ENCODE measurements at regions not wholly inside any gene's neighbourhood (a gene's known extent, or its start where the extent isn't known, plus 50 kb on each side); places are given as distances from the start of the nearest gene placed in this dataset.

DNA sequence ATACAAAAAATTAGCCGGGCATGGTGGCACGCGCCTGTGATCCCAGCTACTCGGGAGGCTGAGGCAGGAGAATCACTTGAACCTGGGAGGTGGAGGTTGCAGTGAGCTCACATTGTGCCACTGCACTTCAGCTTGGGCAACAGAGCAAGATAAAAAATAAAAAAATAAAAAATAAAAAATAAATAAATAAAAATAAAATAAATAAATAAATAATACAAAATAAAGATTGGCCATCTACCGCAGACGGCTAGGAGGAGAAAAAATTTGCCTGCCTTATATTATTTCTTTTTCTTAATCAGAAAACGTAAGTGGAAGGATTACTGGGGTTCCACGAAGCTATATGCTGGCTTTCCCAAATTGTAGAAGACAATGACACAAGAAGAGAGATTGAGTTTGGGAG is 229.7 kb downstream of the EPHA4 start:
- ChIA-PET CTCF (no interaction called here), POLR2A (no interaction called here)
- no peak overlapping the region for H3K4me3 Mint-ChIP-seq (ENCODE audit: unreplicated experiment)
- intact Hi-C loops (cut with micrococcal nuclease), result no loop called here
- TF ChIP-seq, protein P1, sequence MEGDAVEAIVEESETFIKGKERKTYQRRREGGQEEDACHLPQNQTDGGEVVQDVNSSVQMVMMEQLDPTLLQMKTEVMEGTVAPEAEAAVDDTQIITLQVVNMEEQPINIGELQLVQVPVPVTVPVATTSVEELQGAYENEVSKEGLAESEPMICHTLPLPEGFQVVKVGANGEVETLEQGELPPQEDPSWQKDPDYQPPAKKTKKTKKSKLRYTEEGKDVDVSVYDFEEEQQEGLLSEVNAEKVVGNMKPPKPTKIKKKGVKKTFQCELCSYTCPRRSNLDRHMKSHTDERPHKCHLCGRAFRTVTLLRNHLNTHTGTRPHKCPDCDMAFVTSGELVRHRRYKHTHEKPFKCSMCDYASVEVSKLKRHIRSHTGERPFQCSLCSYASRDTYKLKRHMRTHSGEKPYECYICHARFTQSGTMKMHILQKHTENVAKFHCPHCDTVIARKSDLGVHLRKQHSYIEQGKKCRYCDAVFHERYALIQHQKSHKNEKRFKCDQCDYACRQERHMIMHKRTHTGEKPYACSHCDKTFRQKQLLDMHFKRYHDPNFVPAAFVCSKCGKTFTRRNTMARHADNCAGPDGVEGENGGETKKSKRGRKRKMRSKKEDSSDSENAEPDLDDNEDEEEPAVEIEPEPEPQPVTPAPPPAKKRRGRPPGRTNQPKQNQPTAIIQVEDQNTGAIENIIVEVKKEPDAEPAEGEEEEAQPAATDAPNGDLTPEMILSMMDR (IDR thresholded peaks at IDR 0.05; ENCODE audit: unreplicated experiment), result no peak
- DNase-seq (ENCODE audit: unreplicated experiment), result no peak
- no TSS peak for BruUV-seq (replicated peaks)
- no peak overlapping the region for H3K27ac Mint-ChIP-seq (ENCODE audit: low read depth, unreplicated experiment)
- H3K4me1 Mint-ChIP-seq (ENCODE audit: insufficient read depth, unreplicated experiment), result no peaks in the 10 kb centered on the region
- no peaks in the 10 kb centered on the region for H3K9me3 Mint-ChIP-seq (ENCODE audit: unreplicated experiment)
- H3K27me3 Mint-ChIP-seq (ENCODE audit: insufficient read depth, unreplicated experiment), result peaks cover 1% of the 10 kb centered on the region
- H3K36me3 Mint-ChIP-seq (ENCODE audit: insufficient read depth, unreplicated experiment), result no peaks in the 10 kb centered on the region

DNA sequence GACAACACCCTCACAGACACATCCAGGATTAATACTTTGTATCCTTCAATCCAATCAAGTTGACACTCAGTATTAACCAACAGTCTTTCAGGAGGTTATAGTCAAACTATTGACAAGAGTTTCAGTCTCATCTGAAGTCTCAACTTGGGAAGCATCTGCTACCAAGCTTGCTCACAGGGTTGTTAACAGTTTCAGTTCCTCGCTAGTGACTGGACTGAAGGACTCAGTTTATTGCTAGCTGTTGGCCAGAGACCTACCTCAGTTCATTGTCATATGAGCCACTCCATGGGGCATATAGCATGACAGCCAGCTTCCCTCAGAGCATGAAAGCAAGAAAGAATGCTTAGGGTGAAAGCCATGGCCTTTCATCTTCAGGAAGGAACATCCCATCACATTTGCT is 228.6 kb downstream of the EPHA4 start:
- no peak for DNase-seq (ENCODE audit: unreplicated experiment)
- Mint-ChIP-seq H3K27ac (ENCODE audit: low read depth, unreplicated experiment) (no peak overlapping the region), H3K27me3 (ENCODE audit: insufficient read depth, unreplicated experiment) (no peaks in the 10 kb centered on the region), H3K9me3 (ENCODE audit: unreplicated experiment) (no peaks in the 10 kb centered on the region), H3K36me3 (ENCODE audit: insufficient read depth, unreplicated experiment) (no peaks in the 10 kb centered on the region), H3K4me3 (ENCODE audit: unreplicated experiment) (no peak overlapping the region), H3K4me1 (ENCODE audit: insufficient read depth, unreplicated experiment) (no peaks in the 10 kb centered on the region)
- intact Hi-C loops (cut with micrococcal nuclease), result no loop called here
- TF ChIP-seq, protein P1 (IDR thresholded peaks at IDR 0.05; ENCODE audit: unreplicated experiment), result no peak
- CTCF ChIA-PET, result no interaction called here
- POLR2A ChIA-PET, result no interaction called here
- BruUV-seq (replicated peaks), result no TSS peak

DNA sequence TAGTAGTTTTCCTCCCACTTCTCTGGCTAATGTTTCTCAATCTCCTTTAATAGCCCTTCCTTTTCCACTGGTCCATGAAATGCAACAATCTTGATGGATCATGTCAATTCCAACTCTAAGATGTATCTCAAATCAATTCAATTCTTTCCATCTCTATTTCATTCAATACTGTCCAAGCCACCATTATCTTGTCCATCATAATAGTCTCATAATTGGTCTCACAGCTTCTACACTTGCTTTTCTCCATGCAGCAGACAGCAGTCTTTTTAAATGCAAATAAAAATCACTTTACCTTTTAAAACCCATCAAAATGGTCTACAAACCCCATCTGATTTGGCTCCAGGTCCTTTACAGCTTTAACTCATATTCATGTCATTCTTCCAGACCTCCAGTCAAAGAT is 226.6 kb downstream of the EPHA4 start:
- Mint-ChIP-seq H3K36me3 (ENCODE audit: insufficient read depth, unreplicated experiment) (no peaks in the 10 kb centered on the region), H3K4me3 (ENCODE audit: unreplicated experiment) (no peak overlapping the region), H3K9me3 (ENCODE audit: unreplicated experiment) (no peaks in the 10 kb centered on the region), H3K4me1 (ENCODE audit: insufficient read depth, unreplicated experiment) (no peaks in the 10 kb centered on the region), H3K27ac (ENCODE audit: low read depth, unreplicated experiment) (no peak overlapping the region), H3K27me3 (ENCODE audit: insufficient read depth, unreplicated experiment) (no peaks in the 10 kb centered on the region)
- no TSS peak for BruUV-seq (replicated peaks)
- POLR2A ChIA-PET, result interaction anchor here (0.5 kb wide), 1 partner anchor 371 kb away, joined by 4 read pairs; no protein-coding TSS in a partner anchor
- TF ChIP-seq, protein P1 (IDR thresholded peaks at IDR 0.05; ENCODE audit: unreplicated experiment), result no peak
- no peak for DNase-seq (ENCODE audit: unreplicated experiment)
- intact Hi-C loops (cut with micrococcal nuclease), result no loop called here
- CTCF ChIA-PET, result interaction anchor here (0.6 kb wide), 1 partner anchor 714 kb away, joined by 3 read pairs; no protein-coding TSS in a partner anchor

DNA sequence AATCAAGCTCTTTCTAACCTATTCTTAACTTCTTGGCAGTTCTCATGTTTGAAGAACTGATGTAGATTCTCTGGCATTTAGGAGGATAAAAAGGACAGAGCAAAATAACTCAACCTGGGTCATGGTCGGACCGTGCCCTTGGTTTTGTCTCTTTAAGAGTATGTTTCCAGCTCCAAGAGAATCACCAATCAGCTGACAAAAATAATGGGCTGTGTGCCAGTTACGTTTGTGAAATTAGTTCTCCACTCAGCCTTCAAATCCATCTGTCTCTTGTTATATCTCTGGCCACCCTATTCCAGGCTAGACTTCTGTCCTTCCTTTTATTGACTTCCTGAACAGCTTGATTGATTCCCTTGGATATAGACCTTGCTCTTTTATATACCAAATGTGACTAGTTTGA is 225.7 kb downstream of the EPHA4 start:
- Mint-ChIP-seq H3K4me3 (ENCODE audit: unreplicated experiment) (no peak overlapping the region), H3K4me1 (ENCODE audit: insufficient read depth, unreplicated experiment) (no peaks in the 10 kb centered on the region), H3K27ac (ENCODE audit: low read depth, unreplicated experiment) (no peak overlapping the region), H3K36me3 (ENCODE audit: insufficient read depth, unreplicated experiment) (no peaks in the 10 kb centered on the region), H3K27me3 (ENCODE audit: insufficient read depth, unreplicated experiment) (no peaks in the 10 kb centered on the region), H3K9me3 (ENCODE audit: unreplicated experiment) (no peaks in the 10 kb centered on the region)
- TF ChIP-seq, protein P1 (IDR thresholded peaks at IDR 0.05; ENCODE audit: unreplicated experiment), result no peak
- POLR2A ChIA-PET, result no interaction called here
- intact Hi-C loops (cut with micrococcal nuclease), result no loop called here
- CTCF ChIA-PET, result no interaction called here
- DNase-seq (ENCODE audit: unreplicated experiment), result no peak
- no TSS peak for BruUV-seq (replicated peaks)
